HG03039 (cell line): ENCODE measurements at regions not wholly inside any gene's neighbourhood (a gene's known extent, or its start where the extent isn't known, plus 50 kb on each side); places are given as distances from the start of the nearest gene placed in this dataset.

Source experiments
- ATAC-seq: cut with Tn5 transposase; IDR thresholded peaks from one replicate; pipeline ENCODE4 v1.9.1; 2021; ENCODE audit warnings: mild to moderate bottlenecking, moderate library complexity; ENCODE audit not compliant: unreplicated experiment

DNA sequence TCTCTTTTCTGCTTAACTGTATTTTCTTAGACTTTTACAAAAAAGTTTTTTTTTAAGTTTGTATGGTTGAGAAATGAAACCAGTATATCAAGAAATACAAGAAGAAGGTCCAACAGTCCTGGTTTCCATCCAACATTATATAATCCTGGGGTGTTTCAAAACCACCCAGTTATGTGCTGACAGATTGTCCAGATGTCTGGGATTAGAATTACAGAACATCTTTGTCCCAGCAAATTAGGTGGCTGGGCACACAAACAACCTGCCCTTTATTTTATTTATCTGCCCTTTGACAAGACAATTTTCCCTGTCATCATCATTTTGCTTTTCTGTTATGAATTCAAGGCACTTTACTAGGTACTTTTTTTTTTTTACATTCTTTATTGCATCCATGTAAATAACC is 622.1 kb downstream of the PLPP3 start:
- no peak for ATAC-seq

DNA sequence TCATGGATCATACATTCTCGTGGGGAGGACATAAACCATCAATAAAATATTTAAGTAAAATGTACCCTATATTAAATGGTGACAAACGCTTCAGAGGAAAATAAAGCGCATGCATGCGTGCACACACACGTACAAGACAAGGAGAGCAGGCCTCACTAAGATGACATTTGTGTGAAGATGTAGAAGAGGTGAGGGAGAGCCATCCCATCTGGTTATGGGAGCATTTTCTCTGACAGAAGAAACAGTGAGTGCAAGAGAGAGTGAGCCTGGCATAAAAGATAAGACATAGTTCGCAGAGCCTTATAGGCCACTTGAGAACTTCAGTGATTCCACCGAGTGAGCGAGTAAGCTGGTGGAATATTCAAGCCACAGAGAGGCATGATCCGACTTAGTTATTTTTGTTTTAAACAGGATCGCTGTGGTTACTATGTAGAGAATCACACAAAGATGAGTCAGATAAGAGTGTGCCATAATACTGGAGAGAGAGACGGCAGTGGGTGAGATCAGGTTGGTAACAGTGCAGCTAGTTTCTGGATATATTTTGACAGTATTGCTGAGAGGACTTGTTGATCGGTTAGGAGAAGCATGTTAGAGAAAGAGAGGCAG is 624.2 kb downstream of the PLPP3 start:
- no peak for ATAC-seq

DNA sequence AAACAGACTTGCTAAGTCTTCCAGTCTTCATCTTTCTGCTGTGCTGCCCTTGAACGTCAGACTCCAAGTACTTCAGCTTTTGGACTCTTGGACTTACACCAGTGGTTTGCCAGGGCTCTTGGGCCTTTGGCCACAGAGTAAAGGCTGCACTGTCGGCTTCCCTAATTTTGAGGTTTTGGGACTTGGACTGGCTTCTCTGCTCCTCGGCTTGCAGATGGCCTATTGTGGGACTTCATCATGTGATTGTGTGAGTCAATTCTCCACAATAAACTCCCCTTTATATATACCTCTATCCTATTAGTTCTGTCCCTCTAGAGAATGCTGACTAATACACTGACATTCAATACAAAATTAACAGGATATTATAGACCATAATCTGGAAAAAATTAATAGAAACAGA is 628.1 kb downstream of the PLPP3 start:
- ATAC-seq, result no peak

DNA sequence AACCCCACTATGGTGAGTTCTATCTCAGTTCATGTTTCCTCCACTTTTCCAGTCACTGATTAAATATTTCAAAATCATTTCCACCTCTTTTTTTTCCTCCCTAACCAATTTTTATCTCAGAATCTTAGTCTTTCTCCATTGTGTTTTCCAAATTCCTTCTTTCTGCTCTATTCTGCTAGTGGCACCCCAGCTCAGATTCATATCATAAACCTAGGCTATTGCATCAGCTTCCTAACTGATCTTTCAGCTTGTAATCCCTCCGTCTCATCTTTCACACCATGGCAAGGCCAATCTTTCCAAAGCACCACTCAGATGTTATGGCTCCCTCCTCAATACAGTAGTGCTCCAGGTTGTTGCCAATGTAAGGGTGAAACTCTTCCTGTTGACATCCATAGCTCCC is 631.9 kb downstream of the PLPP3 start:
- ATAC-seq, result no peak

DNA sequence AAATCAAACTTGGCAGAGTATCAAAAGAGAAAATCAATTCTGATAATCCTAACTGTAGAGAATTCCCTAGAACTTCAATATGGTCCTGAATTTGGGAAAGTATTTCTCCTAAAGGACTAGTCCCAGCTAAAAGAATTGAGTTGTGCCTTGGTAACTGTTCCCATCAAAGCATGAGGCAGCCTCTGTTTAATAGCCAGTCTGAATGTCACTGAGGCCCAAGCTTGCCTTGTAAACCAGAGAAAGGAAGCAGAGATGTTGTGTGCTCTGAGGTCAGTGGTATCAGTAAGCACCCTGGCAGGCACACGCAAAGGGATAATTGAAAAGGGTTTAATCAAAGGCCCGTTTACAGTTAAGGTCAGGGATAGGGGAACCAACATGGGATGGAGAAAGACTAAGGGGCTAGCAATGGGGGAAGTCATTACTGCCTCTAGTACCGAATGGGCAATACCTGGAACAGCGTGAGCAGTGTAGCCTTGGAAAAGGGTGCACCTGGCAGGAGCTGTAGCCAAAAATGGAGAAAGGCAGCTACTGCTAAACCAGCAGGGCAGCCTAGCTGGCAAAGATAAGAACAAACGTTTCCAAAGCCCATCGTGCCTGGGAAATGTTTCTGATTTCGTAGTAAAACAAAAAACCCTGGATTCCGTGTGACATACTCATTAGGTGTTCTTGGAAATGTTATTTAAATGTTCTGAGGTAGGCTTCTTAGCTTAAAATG is 635.5 kb downstream of the PLPP3 start:
- ATAC-seq, result no peak

DNA sequence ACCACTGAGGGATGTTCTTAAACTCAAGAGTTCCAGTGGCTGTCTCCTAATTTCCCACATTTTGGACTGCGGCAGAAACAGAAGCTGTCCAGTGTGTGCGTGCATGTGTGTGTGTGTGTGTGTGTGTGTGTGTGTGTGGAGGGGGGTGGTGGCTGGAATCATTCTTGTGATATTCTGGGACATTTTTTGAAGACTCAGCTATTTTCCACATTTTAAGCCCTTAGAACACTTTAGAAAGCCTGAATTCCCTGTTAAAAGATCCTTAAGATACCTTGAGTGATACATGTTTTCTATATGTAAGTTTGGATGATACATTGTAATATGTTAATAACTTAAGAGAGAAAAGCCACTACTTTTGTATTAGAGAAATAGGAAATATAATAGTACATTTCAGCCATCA is 636.4 kb downstream of the PLPP3 start:
- no peak for ATAC-seq

DNA sequence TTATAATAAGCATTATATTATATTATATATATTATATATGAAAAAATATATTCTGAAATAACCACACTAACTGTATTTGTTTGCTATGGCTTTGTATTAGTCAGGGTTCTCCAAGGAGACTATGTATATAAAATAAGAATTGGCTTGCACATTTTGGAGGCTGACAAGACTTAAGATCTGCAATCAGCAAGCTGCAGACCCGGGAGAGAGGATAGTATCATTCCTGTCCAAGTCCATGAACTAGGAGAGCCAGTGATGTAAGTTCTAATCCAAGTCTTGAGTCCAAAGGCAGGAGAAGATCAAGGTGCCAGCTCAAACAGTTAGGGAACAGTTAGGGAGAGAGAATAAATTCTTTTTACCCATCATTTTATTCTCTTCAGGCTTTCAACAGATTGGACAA is 639.5 kb downstream of the PLPP3 start:
- no peak for ATAC-seq

DNA sequence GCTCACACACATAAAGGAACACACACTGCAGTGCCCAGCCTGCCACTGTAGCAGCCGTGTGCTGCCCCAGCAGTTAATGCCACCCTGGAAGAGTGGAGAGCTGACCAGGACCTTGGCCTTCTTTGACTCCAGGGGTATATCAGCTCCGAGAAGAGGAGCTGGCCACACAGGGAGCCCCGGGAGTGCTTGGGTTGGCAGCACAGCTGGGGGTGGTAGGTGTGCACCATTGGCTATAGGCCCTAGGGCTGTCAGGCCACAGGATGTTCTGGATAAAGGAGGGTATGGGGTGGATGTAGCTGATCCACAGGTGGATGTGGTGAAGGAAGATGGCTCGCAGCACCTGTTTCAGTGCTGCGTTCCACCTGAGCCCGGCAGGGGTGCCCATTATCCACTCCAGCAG is 640.5 kb downstream of the PLPP3 start:
- no peak for ATAC-seq

DNA sequence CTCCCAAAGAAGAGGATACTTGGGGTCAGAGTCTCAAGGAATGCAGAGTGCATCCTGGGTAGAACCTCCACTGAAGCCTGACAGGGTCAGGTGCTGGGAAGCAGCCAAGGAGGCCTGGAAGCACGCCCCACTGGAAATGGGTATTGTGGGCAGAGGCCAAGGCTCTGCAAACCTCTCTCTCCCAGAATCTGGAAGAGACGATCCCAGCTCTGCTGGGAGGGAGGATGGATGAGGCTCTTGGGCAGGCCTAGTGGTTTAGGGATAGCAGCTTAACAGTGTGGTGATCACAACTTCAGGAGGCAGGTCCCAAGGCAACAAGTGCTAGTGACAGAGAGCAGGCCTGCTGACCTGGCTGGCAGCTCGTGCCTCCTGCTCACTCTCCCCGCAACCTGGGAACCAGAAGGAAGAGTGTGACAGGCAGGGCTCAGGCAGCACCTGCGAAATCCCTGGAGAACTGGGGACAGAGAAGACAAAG is 641.0 kb downstream of the PLPP3 start:
- ATAC-seq, result no peak

DNA sequence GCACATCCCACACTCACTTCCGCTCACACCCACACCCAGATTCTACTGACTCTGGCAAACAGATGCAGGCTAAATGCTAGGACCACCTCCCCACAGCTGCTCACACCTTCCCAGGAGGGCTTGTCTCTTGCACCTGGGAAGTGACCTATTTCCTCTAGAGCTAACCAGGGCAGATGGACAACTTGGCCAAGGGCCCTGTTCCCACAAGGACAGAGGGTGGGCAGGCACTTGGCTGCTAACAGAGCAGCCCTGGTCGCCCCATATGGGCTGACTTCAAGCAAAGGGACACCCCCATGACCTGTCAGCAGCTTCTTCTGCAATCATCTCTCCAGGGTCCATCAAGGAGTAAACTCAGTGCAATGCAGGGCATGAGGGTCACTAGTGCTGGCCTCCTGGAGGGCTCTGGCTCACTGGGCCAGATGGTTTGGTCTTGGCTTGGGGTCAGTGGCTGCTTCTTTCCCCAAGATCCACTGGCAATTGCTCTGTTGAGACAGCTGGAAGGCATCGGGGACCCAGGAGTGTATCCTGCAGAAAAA is 641.5 kb downstream of the PLPP3 start:
- no peak for ATAC-seq

DNA sequence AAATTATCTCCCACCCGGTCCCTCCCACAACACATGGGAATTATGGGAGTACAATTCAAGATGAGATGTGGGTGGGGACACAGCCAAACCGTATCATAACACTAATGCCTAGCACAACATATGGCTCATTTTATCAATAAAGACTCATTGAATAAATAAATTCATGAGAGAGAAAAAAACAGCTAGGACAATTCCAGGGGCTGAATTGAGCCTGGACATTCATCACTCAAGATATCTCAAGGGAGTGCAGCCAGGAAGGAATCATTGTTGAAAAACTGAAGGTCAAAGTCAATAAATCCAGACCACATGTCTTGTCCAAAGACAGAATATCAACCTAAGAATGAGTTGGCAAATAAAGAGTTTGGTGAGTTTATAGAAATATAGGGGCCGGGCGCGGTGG is 644.1 kb downstream of the PLPP3 start:
- ATAC-seq, result no peak

DNA sequence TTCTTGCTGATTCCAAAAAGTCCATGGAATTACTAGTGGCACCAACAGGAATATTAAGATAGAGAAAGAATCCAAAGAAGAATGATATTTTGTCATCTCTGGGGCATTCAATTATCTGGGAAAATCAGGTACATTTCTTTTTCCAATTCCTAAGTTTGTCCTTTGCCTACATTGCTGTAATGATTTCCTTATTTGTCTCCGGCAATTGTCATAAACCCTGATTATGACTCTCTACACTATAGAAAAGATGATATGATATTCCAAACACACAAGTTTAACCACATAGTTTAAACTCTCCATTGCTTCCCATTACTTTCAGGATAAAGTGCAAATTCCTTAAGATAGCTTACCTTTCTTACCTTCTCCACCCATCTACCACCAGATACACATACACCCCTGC is 647.0 kb downstream of the PLPP3 start:
- no peak for ATAC-seq

DNA sequence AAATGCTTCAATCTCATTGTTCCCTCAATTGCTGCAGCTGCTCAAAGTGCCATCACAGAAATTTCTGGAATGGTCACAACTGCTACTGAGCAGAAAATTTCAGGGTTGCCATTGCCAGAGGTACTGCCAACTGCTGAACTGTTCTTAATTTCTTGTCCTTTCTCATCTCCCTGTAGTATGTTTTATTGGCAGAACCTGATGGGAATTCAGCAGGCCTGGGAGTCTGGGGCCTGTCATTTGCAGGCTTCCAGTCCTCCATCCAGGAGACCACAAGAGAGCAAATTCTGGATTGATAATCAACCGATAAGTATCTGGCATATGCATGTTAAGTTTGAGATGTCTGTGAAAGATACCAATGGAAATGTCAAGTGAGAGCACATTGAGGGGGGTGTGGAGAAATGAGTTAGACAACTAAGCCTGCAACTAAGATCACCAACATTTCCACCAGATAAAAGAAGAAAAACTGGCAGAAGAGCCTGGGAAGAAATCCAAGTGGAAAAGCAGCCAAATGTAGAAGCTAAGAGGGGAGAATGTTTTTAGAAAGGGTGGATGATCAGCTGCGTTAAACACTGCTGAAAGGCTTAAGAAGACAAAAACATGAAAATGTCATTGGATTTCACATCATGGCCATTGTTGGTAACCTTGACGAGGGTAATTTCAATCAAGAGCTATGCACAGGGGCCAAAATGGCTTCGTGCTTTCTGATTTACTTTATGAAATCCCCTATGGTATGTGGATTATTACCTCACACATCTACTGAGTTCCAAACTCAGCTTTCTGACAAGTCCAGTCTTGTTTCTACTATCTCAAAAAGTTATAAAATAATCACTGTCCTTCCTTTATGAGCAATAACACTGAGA is 648.1 kb downstream of the PLPP3 start:
- no peak for ATAC-seq

DNA sequence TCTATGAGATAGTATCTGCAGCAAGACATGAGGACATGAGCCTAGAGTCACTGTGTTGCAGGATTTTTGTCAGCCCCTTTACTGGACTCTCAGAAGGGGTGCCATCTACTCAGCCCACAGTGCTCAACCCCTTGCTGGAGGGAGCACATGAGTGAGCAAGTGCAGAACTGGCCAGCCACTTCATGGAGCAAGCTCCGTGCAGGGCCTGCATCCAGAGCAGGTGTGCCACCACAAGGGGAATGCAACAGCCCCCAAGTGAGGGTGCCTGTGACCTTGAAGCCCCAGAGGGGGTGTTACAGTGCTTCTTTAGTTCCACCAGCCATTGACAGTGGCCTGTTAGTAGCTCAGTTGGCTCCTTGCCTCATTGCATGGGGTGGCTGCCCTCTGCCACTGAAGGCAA is 649.7 kb downstream of the PLPP3 start:
- no peak for ATAC-seq

DNA sequence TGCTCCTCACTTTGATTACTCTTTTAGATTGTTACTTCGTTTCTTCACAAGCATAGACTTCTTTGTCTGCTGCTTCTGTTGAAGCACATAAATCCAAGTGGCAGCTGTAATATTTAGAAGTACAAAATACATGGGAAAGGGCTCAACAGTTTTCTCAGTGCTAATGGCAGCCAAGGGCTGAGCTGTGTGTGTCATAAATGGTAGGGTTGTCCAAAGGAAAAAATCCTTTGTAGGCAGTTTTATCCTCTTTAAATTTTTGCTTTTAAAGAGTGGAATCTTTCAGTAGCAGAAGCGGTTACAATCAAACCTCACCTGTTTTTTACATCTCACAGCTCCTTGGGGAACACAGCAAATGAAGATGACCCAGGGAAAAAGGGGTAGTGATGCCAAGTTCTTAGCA is 650.8 kb downstream of the PLPP3 start:
- no peak for ATAC-seq

DNA sequence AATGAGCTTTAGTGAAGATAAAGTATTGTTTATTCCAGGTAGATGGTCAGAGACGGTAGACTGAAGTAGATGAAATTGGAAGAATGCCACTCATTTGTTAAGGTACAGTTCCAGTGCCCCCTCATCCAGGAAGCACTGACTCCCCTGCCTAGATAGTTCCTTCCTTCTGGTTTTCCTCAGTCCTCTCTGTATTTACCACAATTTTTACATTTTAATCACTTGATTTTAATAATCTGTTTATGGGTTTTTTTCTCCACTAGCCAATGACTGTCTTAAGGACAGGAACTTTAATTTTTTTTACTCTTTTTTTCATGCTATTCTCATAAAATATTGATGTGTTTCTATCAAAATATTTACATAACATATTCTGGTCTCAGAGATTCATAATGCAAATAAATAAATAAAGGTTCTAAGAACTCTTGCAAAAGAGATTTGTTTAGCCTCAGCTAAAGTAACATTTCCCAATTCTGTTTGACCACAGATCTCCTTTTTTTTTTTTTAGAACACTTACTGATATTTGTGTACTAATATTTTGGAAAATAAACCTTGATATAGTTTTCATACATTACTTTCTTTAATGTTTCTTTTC is 651.6 kb downstream of the PLPP3 start:
- ATAC-seq, result no peak

DNA sequence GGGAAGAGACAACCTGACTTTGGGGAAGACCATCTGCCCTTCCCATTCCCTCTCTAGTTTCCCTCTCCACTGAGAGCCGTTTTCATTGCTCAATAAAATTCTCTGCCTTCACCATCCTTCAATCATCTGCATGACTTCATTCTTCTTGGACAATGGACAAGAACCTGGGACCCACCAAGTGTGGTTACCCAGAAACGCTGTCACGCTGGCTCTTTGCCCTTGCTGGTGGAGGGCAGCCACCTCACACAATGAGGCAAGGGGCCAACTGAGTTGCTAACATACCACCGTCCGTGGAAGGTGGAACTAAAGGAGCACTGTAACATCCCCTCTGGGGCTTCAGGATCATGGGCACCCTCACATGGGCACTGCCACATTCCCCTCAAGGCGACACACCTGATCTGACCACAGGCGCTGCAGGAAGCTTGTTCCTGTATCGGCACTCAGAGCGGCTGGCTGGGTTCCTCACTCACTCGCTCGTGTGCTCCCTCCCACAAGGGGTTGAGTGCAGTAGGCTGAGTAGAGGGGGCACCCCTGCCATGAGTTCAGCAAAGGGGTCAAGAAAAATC is 652.4 kb downstream of the PLPP3 start:
- no peak for ATAC-seq

DNA sequence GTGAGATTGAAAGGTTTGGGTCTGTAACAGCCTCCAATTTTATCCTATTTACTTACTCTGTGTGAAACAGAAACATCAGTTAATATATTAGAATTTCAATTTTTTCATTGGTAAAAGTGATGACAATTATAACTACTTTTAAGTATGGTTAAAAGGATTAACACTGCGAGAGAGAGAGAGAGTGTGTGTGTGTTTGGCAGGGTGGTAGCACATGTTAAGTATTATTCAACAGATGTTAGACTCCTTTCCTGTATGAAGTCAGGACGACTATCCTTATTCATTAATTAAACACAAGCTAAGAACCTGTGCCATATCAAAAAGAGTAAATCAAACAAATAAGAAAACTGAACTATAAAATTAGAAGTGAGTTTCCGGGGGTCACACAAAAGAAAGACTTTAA is 662.5 kb downstream of the PLPP3 start:
- no peak for ATAC-seq

DNA sequence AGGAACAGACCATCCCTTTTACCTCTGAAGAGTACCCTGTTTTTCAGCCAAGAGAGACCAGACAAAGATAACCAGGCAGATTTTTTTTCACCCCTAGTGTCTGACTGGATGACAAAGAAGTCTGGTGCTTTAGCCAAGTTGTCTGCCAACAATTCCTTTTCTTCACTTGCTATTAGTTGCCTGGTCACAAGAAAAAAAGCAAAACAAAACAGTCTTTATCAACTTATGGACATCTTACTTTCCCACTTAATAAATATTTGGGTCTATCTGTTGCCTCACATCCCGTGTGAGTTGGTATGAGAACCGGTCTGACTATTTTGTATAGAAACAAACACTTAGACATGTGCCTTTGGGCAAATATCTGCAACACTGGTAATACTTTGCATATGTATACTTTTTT is 662.9 kb downstream of the PLPP3 start:
- ATAC-seq, result no peak

DNA sequence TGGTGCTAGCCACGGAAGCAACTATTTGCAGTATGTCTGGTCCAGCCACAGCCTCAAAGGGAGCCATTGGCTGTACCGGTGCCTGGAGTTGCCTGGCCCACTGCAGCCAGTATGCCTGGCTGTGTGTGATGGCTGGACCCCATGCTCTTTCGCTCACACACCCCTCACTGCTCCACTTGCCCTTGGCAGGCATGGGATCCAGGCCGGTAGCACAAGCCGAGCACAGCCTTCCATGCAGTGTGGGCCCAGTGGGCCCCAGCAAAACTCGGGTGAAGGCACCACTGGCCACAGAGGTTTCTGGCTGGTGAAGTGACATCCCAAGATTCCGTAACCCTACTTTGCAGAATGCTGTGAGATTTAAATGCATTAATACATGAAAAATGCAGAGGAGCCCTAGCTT is 665.8 kb downstream of the PLPP3 start:
- no peak for ATAC-seq

DNA sequence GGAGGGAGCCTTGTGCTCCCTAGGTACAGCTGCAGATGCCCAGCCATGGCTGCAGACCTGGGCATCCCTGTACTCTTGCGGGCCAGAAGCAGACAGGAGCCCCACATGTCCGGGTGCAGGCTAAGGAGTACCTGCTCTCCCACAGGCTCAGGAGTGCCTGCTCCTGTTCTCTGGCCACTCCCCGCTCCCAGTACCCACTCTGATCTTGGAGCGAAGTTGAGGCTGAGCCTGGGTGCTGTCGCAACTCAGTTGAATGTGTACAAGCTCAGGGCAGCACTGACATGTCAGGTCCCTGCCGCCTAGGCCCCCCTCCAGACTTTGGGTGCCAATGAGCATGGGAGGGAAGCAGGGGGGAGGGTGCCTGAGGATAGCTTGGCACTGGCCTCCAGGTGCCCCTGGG is 666.9 kb downstream of the PLPP3 start:
- ATAC-seq, result no peak
